Endothelial cell of umbilical vein (primary cell): ENCODE measurements at regions not wholly inside any gene's neighbourhood (a gene's known extent, or its start where the extent isn't known, plus 50 kb on each side); places are given as distances from the start of the nearest gene placed in this dataset.

ENCODE experiments used
- BruUV-seq: library from RNA; stranded (reverse); fragments of 400-500 nt; replicated peaks from 2 replicates; lab custom pipeline; 2021; lab: Mats Ljungman, UMichigan
- CTCF ChIA-PET: fragments of 300-600, 350-600 bp; sonication (Branson Sonifier 250); formaldehyde crosslinking; loops from one replicate; lab custom pipeline; 2021; ENCODE audit warnings: antibody characterized with exemption, inconsistent platforms; lab: Charles Lee
- POLR2A ChIA-PET: fragments of 300-600, 350-600 bp; sonication (Branson Sonifier 250); formaldehyde crosslinking; loops from one replicate; lab custom pipeline; 2021; ENCODE audit warnings: antibody characterized with exemption, inconsistent platforms; lab: Charles Lee
- DNase-seq: peaks from one replicate; pipeline ENCODE4 v3.0.0-alpha.2; 2011; ENCODE audit warnings: low read depth, low spot score
- FAIRE-seq: peaks from 2 replicates; lab custom pipeline; 2011; peaks lifted over from hg19 to GRCh38; lab: Jason Lieb, UNC
- H2AFZ ChIP-seq: 2 replicates; pipeline ENCODE4 v1.6.0; 2012; ENCODE audit warnings: low read depth, low read length, control low read depth, inconsistent platforms
- H3K27ac ChIP-seq: 2 replicates; pipeline ENCODE4 v1.5.1; 2011; ENCODE audit warnings: low read depth, mild to moderate bottlenecking, control low read depth, low read length, moderate library complexity; ENCODE audit not compliant: insufficient read depth
- H3K27me3 ChIP-seq, 2 experiments: 2 replicates each; pipeline versions ENCODE4 v1.6.0 to v1.6.1; 2011; ENCODE audit warnings: low read length in 2 of 2, mixed read lengths in 1 of 2; ENCODE audit not compliant: control insufficient read depth in 2 of 2, insufficient read depth in 2 of 2
- H3K36me3 ChIP-seq, 2 experiments: 2 replicates in 1 of 2; 3 replicates in 1 of 2; pipeline ENCODE4 v1.5.1; 2011; ENCODE audit warnings: low read length in 2 of 2, mild to moderate bottlenecking in 1 of 2, moderate library complexity in 1 of 2; ENCODE audit not compliant: control insufficient read depth in 2 of 2, insufficient read depth in 2 of 2; ENCODE audit errors: extremely low read depth in 1 of 2
- H3K4me1 ChIP-seq: 3 replicates; pipeline ENCODE4 v1.5.1; 2011; ENCODE audit warnings: mild to moderate bottlenecking, low read length; ENCODE audit not compliant: control insufficient read depth, insufficient read depth; ENCODE audit errors: extremely low read depth
- H3K4me2 ChIP-seq: 2 replicates; pipeline ENCODE4 v1.6.1; 2011; ENCODE audit warnings: low read length, control low read depth, mixed read lengths; ENCODE audit not compliant: insufficient read depth
- H3K4me3 ChIP-seq, 3 experiments: fragments of 200-600 bp in 1 of 3; sonication (generic), shearing (Covaris generic) in 1 of 3; replicated peaks in 1 of 3; 2 replicates each; pipeline ENCODE4 v1.5.1; 2011 to 2016; ENCODE audit warnings: control low read depth in 3 of 3, low read length in 3 of 3, mild to moderate bottlenecking in 2 of 3, inconsistent platforms in 1 of 3, low read depth in 1 of 3, moderate library complexity in 1 of 3; ENCODE audit not compliant: insufficient read depth in 1 of 3
- H3K79me2 ChIP-seq: 2 replicates; pipeline ENCODE4 v1.6.0; 2012; ENCODE audit warnings: low read length, inconsistent platforms; ENCODE audit not compliant: control insufficient read depth, insufficient read depth
- H3K9ac ChIP-seq: replicated peaks from 2 replicates; pipeline ENCODE3; 2011; ENCODE audit warnings: low read length, control low read depth; ENCODE audit not compliant: insufficient read depth; ENCODE audit errors: extremely low read depth
- H3K9me1 ChIP-seq: replicated peaks from 3 replicates; pipeline ENCODE4 v1.6.0; 2011; ENCODE audit warnings: mild to moderate bottlenecking, low read length; ENCODE audit not compliant: control insufficient read depth, insufficient read depth; ENCODE audit errors: extremely low read depth
- H3K9me3 ChIP-seq: replicated peaks from 2 replicates; pipeline ENCODE4 v1.5.1; 2012; ENCODE audit warnings: low read length, inconsistent platforms; ENCODE audit not compliant: control insufficient read depth, insufficient read depth
- H4K20me1 ChIP-seq: replicated peaks from 2 replicates; pipeline ENCODE3; 2011; ENCODE audit warnings: mild to moderate bottlenecking, low read length; ENCODE audit not compliant: control insufficient read depth, insufficient read depth; ENCODE audit errors: extremely low read depth
- EZH2 ChIP-seq: IDR thresholded peaks from 2 replicates; pipeline ENCODE4 v1.6.1; 2012; ENCODE audit warnings: borderline replicate concordance, low read depth, mild to moderate bottlenecking, moderate library complexity, low read length, inconsistent platforms; ENCODE audit not compliant: severe bottlenecking
- FOS ChIP-seq: IDR thresholded peaks from 2 replicates; pipeline ENCODE4 v1.6.1; 2011; ENCODE audit warnings: mild to moderate bottlenecking, low read length, moderate library complexity, borderline replicate concordance; ENCODE audit not compliant: insufficient read depth
- GATA2 ChIP-seq: IDR thresholded peaks from 2 replicates; pipeline ENCODE4 v1.7.0; 2011; ENCODE audit warnings: low read depth, mild to moderate bottlenecking, moderate library complexity, mixed read lengths, low read length; ENCODE audit not compliant: insufficient read length, insufficient read depth
- JUN ChIP-seq: IDR thresholded peaks from 2 replicates; pipeline ENCODE4 v1.6.1; 2011; ENCODE audit warnings: borderline replicate concordance, low read depth; ENCODE audit not compliant: insufficient read length, insufficient read depth
- MYC ChIP-seq: IDR thresholded peaks from one replicate; pipeline ENCODE4 v1.6.1; 2011; ENCODE audit warnings: mild to moderate bottlenecking, low read depth, low read length
- POLR2A ChIP-seq: IDR thresholded peaks from 2 replicates; pipeline ENCODE4 v1.6.1; 2012; ENCODE audit warnings: low read depth, mild to moderate bottlenecking, control low read depth, low read length
- POLR2AphosphoS5 ChIP-seq: IDR thresholded peaks from 2 replicates; pipeline ENCODE4 v1.6.1; 2012; ENCODE audit warnings: low read depth, mild to moderate bottlenecking, control low read depth, low read length, moderate library complexity; ENCODE audit not compliant: insufficient read depth
- dilution Hi-C: fragments of 300-500 bp; cut with MboI; formaldehyde crosslinking; loops from one replicate; pipeline ENCODE4 v1.15.0; 2019; ENCODE audit warnings: low sequenced_read_pairs; ENCODE audit not compliant: extremely low pct_ligation_motif_present
- intact Hi-C: fragments of 100-400 bp; cut with micrococcal nuclease; formaldehyde crosslinking; loops from one replicate; pipeline ENCODE4 v1.10.0; 2022
- TF ChIP-seq, protein P1 (sequence below), 2 donors: IDR thresholded peaks; 1 replicate in 1 of 2; 2 replicates in 1 of 2; pipeline ENCODE4 v1.5.1; 2011; ENCODE audit warnings: low read length in 2 of 2, mild to moderate bottlenecking in 2 of 2, moderate library complexity in 2 of 2, control low read depth in 1 of 2, inconsistent platforms in 1 of 2, low read depth in 1 of 2; ENCODE audit not compliant: insufficient read depth in 1 of 2; ENCODE audit errors: extremely low read depth in 1 of 2

- DNase-seq = no peak
- dilution Hi-C loops = no loop called here
- no peaks in the 10 kb centered on the region for H3K36me3 ChIP-seq
- CTCF ChIA-PET = no interaction called here
- no peak overlapping the region for H2AFZ ChIP-seq
- no peak overlapping the region for H3K4me3 ChIP-seq
- H3K27ac ChIP-seq = no peak overlapping the region
- H3K79me2 ChIP-seq = no peaks in the 10 kb centered on the region
- no peak for TF ChIP-seq POLR2AphosphoS5
- no peak for TF ChIP-seq EZH2
- no peak for TF ChIP-seq POLR2A
- TF ChIP-seq JUN = no peak
- TF ChIP-seq FOS = no peak
- TF ChIP-seq, protein P1, sequence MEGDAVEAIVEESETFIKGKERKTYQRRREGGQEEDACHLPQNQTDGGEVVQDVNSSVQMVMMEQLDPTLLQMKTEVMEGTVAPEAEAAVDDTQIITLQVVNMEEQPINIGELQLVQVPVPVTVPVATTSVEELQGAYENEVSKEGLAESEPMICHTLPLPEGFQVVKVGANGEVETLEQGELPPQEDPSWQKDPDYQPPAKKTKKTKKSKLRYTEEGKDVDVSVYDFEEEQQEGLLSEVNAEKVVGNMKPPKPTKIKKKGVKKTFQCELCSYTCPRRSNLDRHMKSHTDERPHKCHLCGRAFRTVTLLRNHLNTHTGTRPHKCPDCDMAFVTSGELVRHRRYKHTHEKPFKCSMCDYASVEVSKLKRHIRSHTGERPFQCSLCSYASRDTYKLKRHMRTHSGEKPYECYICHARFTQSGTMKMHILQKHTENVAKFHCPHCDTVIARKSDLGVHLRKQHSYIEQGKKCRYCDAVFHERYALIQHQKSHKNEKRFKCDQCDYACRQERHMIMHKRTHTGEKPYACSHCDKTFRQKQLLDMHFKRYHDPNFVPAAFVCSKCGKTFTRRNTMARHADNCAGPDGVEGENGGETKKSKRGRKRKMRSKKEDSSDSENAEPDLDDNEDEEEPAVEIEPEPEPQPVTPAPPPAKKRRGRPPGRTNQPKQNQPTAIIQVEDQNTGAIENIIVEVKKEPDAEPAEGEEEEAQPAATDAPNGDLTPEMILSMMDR (IDR thresholded peaks at IDR 0.05; ENCODE audit: extremely low read depth in 1 of 2, insufficient read depth in 1 of 2, low read depth in 1 of 2, low read length in 2 of 2) = no peak
- TF ChIP-seq MYC = no peak
- TF ChIP-seq GATA2 = no peak
- H4K20me1 ChIP-seq = no peaks in the 10 kb centered on the region
- no TSS peak for BruUV-seq
- intact Hi-C loops = no loop called here
- no peak overlapping the region for H3K4me2 ChIP-seq
- no peaks in the 10 kb centered on the region for H3K9me3 ChIP-seq
- peaks cover 1 to 3% of the 10 kb centered on the region in 2 experiments for H3K27me3 ChIP-seq
- H3K9ac ChIP-seq = no peak overlapping the region
- FAIRE-seq = no peak
- no peaks in the 10 kb centered on the region for H3K4me1 ChIP-seq
- H3K9me1 ChIP-seq = no peaks in the 10 kb centered on the region
- POLR2A ChIA-PET = no interaction called here
Observed at GRCh38 chr11:27863637-27864036, 163.4 kb upstream of the BDNF start.
